Hepatocyte (in vitro differentiated cells): ENCODE measurements at regions not wholly inside any gene's neighbourhood (a gene's known extent, or its start where the extent isn't known, plus 50 kb on each side); places are given as distances from the start of the nearest gene placed in this dataset.

Source experiments
- DNase-seq: peaks from one replicate; pipeline ENCODE4 v3.0.0-alpha.2; 2016; ENCODE audit warnings: low spot score
- H2AFZ ChIP-seq: fragments of 200-600 bp; sonication (generic); 2 replicates; pipeline ENCODE4 v1.6.0; 2016; ENCODE audit warnings: antibody characterized with exemption, mild to moderate bottlenecking
- H3K27ac ChIP-seq: fragments of 200-600 bp; sonication (generic); 2 replicates; pipeline ENCODE4 v1.5.1; 2016; ENCODE audit warnings: mild to moderate bottlenecking
- H3K27me3 ChIP-seq: fragments of 200-600 bp; sonication (generic); 2 replicates; pipeline ENCODE4 v1.6.1; 2016
- H3K36me3 ChIP-seq: fragments of 200-600 bp; sonication (generic); replicated peaks from 2 replicates; pipeline ENCODE4 v1.5.1; 2016; ENCODE audit warnings: low read depth; ENCODE audit not compliant: insufficient read depth
- H3K4me1 ChIP-seq: fragments of 200-600 bp; sonication (generic); 2 replicates; pipeline ENCODE4 v1.5.1; 2016; ENCODE audit warnings: mild to moderate bottlenecking, moderate library complexity; ENCODE audit not compliant: insufficient read depth
- H3K4me2 ChIP-seq: fragments of 200-600 bp; sonication (generic); 2 replicates; pipeline ENCODE4 v1.6.0; 2016
- H3K4me3 ChIP-seq: fragments of 200-600 bp; sonication (generic); 2 replicates; pipeline ENCODE4 v1.5.1; 2016; ENCODE audit warnings: mild to moderate bottlenecking
- H3K79me2 ChIP-seq: fragments of 200-600 bp; sonication (generic); 2 replicates; pipeline ENCODE4 v1.6.0; 2017; ENCODE audit warnings: mild to moderate bottlenecking
- H3K9me2 ChIP-seq: fragments of 200-600 bp; sonication (generic); replicated peaks from 2 replicates; pipeline ENCODE4 v1.6.0; 2017; ENCODE audit warnings: mild to moderate bottlenecking; ENCODE audit not compliant: insufficient read depth
- H3K9me3 ChIP-seq: fragments of 200-600 bp; sonication (generic); 2 replicates; pipeline ENCODE4 v1.5.1; 2016; ENCODE audit warnings: low read depth, mild to moderate bottlenecking
- H4K20me1 ChIP-seq: fragments of 200-600 bp; sonication (generic); 2 replicates; pipeline ENCODE4 v1.6.0; 2016; ENCODE audit warnings: mild to moderate bottlenecking; ENCODE audit not compliant: insufficient read depth, poor library complexity, severe bottlenecking
- EZH2 ChIP-seq: fragments of 200-600 bp; sonication (generic); IDR thresholded peaks from 2 replicates; pipeline ENCODE4 v1.6.1; 2016; ENCODE audit warnings: antibody characterized with exemption, mild to moderate bottlenecking, borderline replicate concordance
- EZH2phosphoT487 ChIP-seq: fragments of 200-600 bp; sonication (generic); IDR thresholded peaks from one replicate; pipeline ENCODE4 v1.6.1; 2018; ENCODE audit warnings: antibody characterized with exemption, mild to moderate bottlenecking, low read depth, moderate library complexity; ENCODE audit not compliant: unreplicated experiment, severe bottlenecking
- whole genome bisulfite sequencing: methylation state at CpG from one replicate; pipeline ENCODE4 v1.1.6; 2016; ENCODE audit warnings: low lambda C conversion rate; ENCODE audit errors: missing lambda C conversion rate; 5-methylcytosine and 5-hydroxymethylcytosine counted together
- TF ChIP-seq, protein P1 (sequence below): fragments of 200-600 bp; sonication (generic); IDR thresholded peaks from 2 replicates; pipeline ENCODE4 v1.5.1; 2016; ENCODE audit warnings: antibody characterized with exemption, mild to moderate bottlenecking; ENCODE audit not compliant: poor library complexity

DNA sequence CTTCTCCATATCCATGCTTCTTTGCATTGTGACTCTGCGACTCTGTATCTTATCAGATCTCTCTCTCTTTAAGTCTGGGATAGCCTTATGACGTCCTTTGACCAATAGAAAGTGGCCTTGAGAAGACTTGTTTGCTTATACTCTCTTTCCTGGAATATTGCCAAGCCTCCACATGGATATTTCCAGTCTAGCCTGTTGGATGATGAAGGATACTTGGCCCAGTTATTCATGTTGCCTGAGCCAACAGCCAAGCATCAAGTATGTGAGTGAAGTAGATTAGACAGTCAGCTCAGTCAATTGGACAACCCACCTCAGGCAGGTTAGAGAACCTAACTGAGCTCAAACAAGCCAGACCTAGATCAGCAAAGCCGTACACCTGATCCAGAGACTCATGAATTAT is 864.2 kb upstream of the MGAT4C start:
- Histone ChIP-seq H3K27ac (no peak overlapping the region), H3K27me3 (no peaks in the 10 kb centered on the region), H3K4me2 (no peak overlapping the region), H4K20me1 (no peaks in the 10 kb centered on the region), H3K4me3 (no peak overlapping the region), H3K79me2 (no peaks in the 10 kb centered on the region), H3K36me3 (no peaks in the 10 kb centered on the region), H3K9me3 (no peaks in the 10 kb centered on the region), H2AFZ (no peak overlapping the region), H3K9me2 (no peaks in the 10 kb centered on the region), H3K4me1 (no peaks in the 10 kb centered on the region)
- DNase-seq = peak; percentile 21
- 67% methylated on average over 3 of the region's 3 CpGs for WGBS
- no peak for TF ChIP-seq EZH2
- TF ChIP-seq EZH2phosphoT487 = no peak
- TF ChIP-seq, protein P1, sequence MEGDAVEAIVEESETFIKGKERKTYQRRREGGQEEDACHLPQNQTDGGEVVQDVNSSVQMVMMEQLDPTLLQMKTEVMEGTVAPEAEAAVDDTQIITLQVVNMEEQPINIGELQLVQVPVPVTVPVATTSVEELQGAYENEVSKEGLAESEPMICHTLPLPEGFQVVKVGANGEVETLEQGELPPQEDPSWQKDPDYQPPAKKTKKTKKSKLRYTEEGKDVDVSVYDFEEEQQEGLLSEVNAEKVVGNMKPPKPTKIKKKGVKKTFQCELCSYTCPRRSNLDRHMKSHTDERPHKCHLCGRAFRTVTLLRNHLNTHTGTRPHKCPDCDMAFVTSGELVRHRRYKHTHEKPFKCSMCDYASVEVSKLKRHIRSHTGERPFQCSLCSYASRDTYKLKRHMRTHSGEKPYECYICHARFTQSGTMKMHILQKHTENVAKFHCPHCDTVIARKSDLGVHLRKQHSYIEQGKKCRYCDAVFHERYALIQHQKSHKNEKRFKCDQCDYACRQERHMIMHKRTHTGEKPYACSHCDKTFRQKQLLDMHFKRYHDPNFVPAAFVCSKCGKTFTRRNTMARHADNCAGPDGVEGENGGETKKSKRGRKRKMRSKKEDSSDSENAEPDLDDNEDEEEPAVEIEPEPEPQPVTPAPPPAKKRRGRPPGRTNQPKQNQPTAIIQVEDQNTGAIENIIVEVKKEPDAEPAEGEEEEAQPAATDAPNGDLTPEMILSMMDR = no peak

DNA sequence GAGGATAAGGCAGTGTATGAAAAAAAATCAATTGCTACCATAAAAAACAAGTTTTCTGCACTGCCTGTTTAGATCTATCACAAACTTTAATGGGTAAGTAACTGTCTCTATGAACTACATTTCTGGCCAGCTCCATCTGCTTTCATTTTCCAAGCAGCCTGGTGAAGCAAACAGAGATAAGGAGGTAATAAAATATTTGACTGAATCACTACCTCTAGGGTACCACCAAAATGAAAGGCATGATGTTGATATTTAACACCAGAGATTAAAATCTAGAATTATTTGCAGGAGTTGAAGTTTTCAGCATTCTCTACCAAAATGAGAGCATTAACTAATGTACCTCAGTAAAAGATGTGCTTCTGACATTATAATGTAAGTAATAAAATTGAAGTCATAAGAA is 863.5 kb upstream of the MGAT4C start:
- Histone ChIP-seq H3K79me2 (no peaks in the 10 kb centered on the region), H3K9me2 (no peaks in the 10 kb centered on the region), H3K4me3 (no peak overlapping the region), H4K20me1 (no peaks in the 10 kb centered on the region), H3K36me3 (no peaks in the 10 kb centered on the region), H2AFZ (no peak overlapping the region), H3K27me3 (no peaks in the 10 kb centered on the region), H3K27ac (no peak overlapping the region), H3K9me3 (no peaks in the 10 kb centered on the region), H3K4me2 (no peak overlapping the region), H3K4me1 (no peaks in the 10 kb centered on the region)
- TF ChIP-seq EZH2phosphoT487 (no peak), EZH2 (no peak)
- TF ChIP-seq, protein P1 = no peak
- DNase-seq = no peak

DNA sequence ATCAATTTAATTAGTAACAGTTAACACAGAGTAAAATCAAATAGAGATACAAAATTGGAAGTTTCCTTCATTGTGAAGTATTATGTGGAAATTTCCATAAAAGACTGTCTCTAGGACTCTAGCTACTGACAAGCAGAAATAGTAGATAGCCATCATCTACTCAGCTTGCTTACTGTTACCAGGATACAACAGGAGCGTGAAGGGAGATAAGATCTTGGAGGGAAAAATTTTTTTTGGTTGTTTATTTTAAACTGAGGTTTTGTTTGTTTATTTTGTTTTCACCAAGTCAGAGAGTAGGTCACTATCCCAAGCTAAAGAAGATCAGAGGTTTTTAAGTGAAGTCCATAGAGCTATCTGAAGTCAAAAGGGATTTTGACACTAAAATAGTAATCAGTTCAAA is 861.3 kb upstream of the MGAT4C start:
- no peak overlapping the region for H3K4me2 ChIP-seq
- H3K27me3 ChIP-seq = no peaks in the 10 kb centered on the region
- WGBS = 45% methylated on average over 1 of the region's 1 CpG
- no peaks in the 10 kb centered on the region for H3K9me2 ChIP-seq
- no peak for DNase-seq
- no peaks in the 10 kb centered on the region for H3K4me1 ChIP-seq
- H3K27ac ChIP-seq = no peak overlapping the region
- H3K36me3 ChIP-seq = no peaks in the 10 kb centered on the region
- no peaks in the 10 kb centered on the region for H4K20me1 ChIP-seq
- H3K9me3 ChIP-seq = no peaks in the 10 kb centered on the region
- no peak overlapping the region for H2AFZ ChIP-seq
- no peak overlapping the region for H3K4me3 ChIP-seq
- TF ChIP-seq EZH2 = no peak
- no peak for TF ChIP-seq EZH2phosphoT487
- TF ChIP-seq, protein P1 = no peak
- H3K79me2 ChIP-seq = no peaks in the 10 kb centered on the region

DNA sequence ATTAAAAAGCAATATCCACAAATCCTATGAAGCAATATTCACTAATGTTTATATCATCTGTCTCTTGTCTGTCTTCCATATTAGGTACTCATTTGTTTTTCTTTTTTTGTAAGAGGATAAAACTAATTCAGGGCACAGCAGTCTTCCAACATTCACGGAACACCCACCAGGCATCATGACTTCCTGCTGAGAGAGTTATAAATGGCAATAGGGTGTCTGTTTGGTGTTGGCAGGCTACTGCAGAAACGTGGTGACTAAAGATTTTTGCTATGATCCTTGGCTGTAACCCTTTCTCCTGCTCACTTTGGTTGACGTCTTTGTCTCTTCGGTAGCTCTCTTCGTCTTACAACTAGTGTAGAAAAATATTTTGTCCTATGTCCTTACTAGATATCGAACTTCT is 860.6 kb upstream of the MGAT4C start:
- TF ChIP-seq, protein P1 = no peak
- no peak for TF ChIP-seq EZH2phosphoT487
- no peak for TF ChIP-seq EZH2
- 73% methylated on average over 6 of the region's 6 CpGs for WGBS
- H2AFZ ChIP-seq = no peak overlapping the region

More for the DNA sequence above, 860.6 kb upstream of the MGAT4C start:
- no peaks in the 10 kb centered on the region for H3K79me2 ChIP-seq
- H3K27ac ChIP-seq = no peak overlapping the region
- H4K20me1 ChIP-seq = no peaks in the 10 kb centered on the region
- H3K27me3 ChIP-seq = no peaks in the 10 kb centered on the region
- no peaks in the 10 kb centered on the region for H3K36me3 ChIP-seq
- H3K4me3 ChIP-seq = no peak overlapping the region
- no peaks in the 10 kb centered on the region for H3K9me3 ChIP-seq
- H3K4me2 ChIP-seq = no peak overlapping the region
- no peaks in the 10 kb centered on the region for H3K9me2 ChIP-seq
- no peaks in the 10 kb centered on the region for H3K4me1 ChIP-seq
- no peak for DNase-seq
